ENCODE measurements at regions not wholly inside any gene's neighbourhood (a gene's known extent, or its start where the extent isn't known, plus 50 kb on each side); places are given as distances from the start of the nearest gene placed in this dataset.
"Not testable (repeated sequence)": the region's sequence is repeated elsewhere in the genome, so short reads cannot be mapped to it uniquely, and the experiment has no call there.

DNA sequence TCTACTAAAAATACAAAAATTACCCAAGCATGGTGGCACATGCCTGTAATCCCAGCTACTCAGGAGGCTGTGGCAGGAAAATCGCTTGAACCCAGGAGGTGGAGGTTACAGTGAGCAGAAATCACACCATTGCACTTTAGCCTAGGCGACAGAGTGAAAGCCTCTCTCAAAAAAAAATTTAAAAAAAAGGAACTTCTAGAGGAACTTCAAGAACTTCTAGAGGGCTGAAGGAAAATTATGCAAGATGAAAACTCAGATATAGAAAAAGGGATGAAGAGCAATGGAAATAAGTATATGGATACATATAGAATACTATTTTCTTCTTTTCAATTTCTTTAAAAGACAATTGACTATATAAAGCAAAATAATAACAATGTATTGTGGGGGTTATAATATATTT is 51.2 kb upstream of the PRR5 start:
- DNase-seq, result no peak

- no peak for DNase-seq
Observed at GRCh38 chr22:44648821-44649565, 53.0 kb upstream of the PRR5 start.

DNA sequence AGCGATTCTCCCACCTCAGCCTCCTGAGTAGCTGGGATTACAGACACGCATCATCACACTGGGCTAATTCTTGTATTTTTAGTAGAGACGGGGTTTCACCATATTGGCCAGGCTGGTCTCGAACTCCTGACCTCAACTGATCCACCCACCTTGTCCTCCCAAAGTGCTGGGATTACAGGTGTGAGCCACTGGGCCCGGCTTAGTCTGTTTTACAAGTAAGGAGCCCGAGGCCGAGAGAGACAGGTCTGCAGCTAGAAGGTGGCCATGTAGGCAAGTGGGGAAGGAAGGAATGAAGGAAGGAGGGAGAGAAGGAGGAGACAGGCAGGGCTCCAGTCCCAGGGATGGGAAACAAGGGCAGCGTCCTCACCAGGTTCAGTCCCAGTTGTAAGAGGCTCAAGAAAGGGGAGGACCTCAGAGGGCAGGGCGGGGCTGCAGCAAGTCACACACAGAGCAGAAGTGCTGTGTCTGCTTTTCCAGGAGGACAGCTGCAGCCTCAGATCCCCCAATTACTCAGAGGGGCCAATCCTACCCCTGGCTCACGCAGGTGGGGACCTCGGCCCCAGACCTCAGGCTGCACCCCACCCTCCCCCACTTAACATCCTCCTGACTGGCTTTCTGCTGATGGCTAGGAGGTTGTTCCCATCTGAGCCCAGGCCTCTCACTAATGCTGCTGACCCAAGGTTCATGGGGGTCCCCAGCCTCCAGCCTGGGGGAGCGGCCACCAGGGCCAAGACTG is 53.8 kb upstream of the PRR5 start:
- DNase-seq, result no peak

- DNase-seq, result no peak
Observed at GRCh38 chr22:44647141-44647540, 54.9 kb upstream of the PRR5 start.

- no peak for DNase-seq
Observed at GRCh38 chr22:44646668-44647067, 55.3 kb upstream of the PRR5 start.

GRCh38 chr22:44646141-44646540 is 55.9 kb upstream of the PRR5 start:
- no peak for DNase-seq

GRCh38 chr22:44645531-44645930 is 56.5 kb upstream of the PRR5 start:
- no peak for DNase-seq

DNA sequence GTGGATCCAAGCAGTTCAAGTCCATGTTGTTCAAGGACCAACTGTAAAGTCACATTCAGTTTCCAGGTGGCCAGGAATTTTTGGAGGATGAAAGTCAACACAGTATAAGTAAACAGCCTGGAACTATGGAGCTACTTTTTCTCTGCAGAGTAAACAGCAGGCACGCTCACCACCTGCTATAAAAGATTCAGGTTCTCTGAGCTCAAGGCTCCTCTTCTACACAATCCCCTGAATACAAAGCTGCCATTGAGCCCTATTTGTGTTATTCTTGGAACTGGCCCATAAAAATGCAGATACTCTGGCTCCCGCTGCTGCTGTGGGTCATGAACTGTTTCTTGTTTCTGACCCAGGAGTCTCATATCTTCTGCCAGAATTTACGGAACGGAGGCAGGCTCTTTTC is 56.9 kb upstream of the PRR5 start:
- DNase-seq, result no peak

DNA sequence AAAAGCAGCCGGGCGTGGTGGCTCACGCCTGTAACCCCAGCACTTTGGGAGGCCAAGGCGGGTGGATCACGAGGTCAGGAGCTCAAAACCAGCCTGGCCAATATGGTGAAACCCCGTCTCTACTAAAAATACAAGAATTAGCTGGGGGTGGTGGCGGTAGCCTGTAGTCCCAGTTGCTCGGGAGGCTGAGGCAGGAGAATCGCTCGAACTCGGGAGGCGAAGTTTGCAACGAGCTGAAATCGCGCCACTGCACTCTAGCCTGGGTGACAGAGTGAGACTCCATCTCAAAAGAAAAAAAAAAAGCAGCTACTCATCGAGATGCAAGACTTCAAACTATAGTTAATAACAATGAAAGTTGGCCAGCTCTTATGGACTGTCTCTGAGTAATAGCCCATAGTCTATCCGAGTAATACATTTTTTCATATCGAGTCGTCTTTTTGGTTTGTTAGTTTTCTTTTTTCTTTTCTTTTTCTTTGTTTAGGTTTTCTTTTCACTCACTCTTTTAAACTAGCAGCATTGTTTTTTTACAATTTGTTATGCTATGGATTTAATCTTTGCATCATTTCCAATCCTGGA is 58.4 kb upstream of the PRR5 start:
- not testable (repeated sequence) for DNase-seq

- DNase-seq, result no peak
Observed at GRCh38 chr22:44642096-44642644, 59.8 kb upstream of the PRR5 start.

DNA sequence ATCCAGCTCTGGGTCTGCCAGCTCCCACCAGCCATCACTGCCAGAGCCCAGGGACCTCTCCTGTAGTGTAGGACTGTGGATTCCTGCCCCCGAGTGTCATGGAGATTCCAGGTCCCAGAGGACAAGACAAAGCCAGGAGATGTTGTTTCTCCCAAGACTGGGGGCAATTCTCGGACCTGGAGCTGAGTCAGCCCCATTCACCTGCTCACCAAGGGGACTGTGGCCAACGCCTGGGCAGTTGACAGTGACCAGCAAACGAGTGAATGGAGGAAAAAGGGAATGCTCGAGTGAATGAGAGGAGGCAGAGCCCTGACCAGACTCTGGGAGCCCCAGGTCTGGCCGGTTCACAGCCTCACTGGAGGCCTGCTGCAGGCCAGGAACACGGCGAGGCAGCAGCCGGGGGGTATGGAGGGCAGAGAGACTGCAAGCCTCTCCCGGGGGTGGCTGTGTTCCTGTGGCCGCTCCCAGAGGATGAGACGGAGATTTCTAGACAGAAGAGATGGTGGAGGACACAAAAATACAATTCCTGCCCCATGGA is 61.3 kb upstream of the PRR5 start:
- DNase-seq, result no peak

GRCh38 chr22:44639891-44640617 is 62.0 kb upstream of the PRR5 start:
- DNase-seq, result no peak

DNA sequence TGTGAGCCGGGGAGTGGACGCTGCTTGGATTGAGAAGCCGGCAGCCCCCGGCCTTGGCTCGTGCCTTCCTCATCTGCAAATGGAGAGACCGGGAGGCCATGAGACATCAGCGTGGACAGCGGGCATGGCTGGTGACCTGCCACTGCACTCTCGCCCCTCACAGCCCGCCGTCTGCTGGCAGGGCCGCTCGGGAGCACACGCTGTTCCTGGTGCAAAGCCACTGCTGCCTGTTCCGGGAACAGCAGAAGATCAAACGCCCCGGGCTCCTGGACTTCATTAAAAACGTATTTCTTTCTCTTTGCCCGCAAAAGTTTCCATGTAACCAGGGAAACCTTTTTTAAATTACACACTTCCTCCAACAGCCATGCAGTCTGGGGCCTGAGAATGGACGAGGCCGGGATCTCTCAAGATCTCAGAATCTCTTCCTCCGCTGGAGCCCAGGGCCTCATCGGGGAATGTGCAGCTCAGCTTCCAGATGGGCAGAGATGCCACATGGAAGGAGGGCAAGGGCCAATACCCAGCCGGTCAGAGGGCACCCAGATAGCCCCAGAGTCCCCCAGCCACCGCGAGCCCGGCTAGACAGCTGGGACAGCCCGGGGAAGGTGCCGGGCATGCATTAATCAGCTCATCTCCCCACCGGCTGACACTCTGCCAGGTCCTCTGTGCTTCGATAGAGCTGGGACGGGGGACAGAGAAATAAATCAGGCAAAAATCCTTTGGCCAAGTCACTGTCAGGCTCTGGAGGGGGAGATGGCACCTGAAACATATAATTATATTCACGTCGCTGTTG is 62.8 kb upstream of the PRR5 start:
- no peak for DNase-seq

GRCh38 chr22:44636502-44637206 is 65.3 kb upstream of the PRR5 start:
- not testable (repeated sequence) for DNase-seq

DNA sequence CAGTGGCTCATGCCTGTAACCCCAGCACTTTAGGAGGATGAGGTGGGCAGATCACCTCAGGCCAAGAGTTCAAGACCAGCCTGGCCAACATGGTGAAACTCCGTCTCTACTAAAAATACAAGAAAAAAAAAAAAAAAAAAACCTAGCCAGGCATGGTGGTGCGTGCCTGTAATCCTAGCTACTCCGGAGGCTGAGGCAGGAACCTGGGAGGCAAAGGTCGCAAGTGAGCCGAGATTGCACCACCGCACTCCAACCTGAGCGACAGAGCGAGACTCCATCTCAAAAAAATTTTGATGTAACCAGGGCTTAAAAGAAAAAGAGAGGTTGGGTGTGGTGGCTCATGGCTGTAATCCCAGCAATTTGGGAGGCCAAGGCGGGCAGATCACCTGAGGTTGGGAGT is 66.4 kb upstream of the PRR5 start:
- DNase-seq, result not testable (repeated sequence)

DNA sequence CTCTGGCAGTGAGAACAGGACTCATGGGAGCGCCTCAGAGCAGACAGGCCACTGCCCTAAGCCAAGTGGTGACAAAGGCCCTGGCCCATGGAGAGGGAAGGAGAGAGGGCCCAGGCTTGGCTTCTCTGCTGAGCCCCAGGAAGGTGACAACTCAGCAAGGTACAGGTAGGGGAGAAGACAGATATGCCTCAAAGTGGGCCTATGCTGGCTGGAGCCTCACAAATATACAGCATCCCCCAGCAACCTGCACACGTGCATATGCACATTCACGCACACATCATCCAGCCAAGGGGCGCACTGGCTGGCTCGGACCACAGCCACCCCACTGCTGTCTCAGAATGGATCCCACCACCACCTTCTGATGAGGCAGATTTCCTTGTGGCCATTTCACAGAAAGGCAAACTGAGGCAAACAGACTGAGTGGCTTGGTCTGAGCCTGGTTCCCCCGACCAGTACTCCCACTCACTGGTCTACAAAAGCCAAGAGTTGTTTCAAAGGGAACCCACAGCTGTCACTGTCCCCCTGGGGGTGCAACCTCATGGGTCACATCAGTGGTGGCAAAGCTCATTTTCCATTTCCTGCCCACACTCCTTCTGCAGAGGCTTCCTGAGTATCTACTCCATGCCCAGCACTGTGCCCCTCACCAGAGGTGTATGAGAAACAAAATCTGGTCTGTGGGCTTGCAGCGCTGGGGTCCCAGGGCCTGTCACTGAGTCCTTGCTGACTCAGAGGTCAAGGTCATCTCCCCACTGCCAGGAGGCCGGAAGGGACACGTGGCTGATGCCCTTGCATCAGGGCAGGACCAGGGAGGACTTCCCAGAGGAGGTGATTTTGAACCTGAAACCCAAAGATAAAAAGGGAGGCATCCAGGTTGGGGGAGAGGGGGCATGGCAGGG is 67.3 kb upstream of the PRR5 start:
- DNase-seq, result no peak

GRCh38 chr22:44633647-44634046 is 68.4 kb upstream of the PRR5 start:
- no peak for DNase-seq

- no peak for DNase-seq
Observed at GRCh38 chr22:44632541-44633396, 69.2 kb upstream of the PRR5 start.

DNA sequence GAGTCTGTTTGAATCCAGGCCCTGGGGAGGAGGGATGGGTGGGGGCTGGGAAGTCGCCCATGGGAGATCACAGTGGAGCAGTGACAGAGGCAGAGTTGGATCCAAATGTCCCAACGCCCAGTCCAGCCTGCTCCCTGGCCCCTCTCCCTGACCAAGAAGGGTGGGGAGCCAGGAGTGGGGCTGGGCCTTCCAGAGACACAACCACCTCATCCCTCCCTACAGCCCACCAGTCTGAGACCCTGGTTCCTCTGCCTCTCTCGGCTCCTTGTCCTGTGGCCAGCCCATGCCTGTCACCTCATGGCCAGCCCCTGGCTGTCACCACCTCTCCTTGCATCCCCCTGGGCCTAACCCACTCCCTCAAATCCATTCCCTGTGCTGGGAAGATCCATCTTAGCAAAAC is 71.2 kb upstream of the PRR5 start:
- DNase-seq, result no peak

All from activated CD8-positive, alpha-beta memory T cell treated with anti-CD3 and anti-CD28 coated beads for 24 hours (primary cell).